Nephron (organoid): ENCODE measurements at regions not wholly inside any gene's neighbourhood (a gene's known extent, or its start where the extent isn't known, plus 50 kb on each side); places are given as distances from the start of the nearest gene placed in this dataset.
A peak's percentile ranks its signal among the peaks of the same experiment; 100 is the strongest.
"Not testable (repeated sequence)": the region's sequence is repeated elsewhere in the genome, so short reads cannot be mapped to it uniquely, and the experiment has no call there.

ENCODE experiments used
- H3K27ac Mint-ChIP-seq, 3 experiments: 2 replicates each; pipeline ENCODE4 v1.8.0; 2020; ENCODE audit warnings: mixed read lengths in 3 of 3, mild to moderate bottlenecking in 2 of 3, moderate library complexity in 1 of 3
- H3K27me3 Mint-ChIP-seq: 2 replicates; pipeline ENCODE4 v1.8.0; 2021; ENCODE audit warnings: low read depth, mild to moderate bottlenecking, moderate library complexity, mixed read lengths
- H3K36me3 Mint-ChIP-seq: 2 replicates; pipeline ENCODE4 v1.8.0; 2020; ENCODE audit warnings: low read depth, mixed read lengths
- H3K4me1 Mint-ChIP-seq: 2 replicates; pipeline ENCODE4 v1.8.0; 2020; ENCODE audit warnings: mixed read lengths
- H3K4me3 Mint-ChIP-seq, 3 experiments: 2 replicates each; pipeline ENCODE4 v1.8.0; 2020; ENCODE audit warnings: mild to moderate bottlenecking in 3 of 3, mixed read lengths in 3 of 3, moderate library complexity in 2 of 3
- H3K9me3 Mint-ChIP-seq: 2 replicates; pipeline ENCODE4 v1.8.0; 2020; ENCODE audit warnings: mixed read lengths
- CTCF ChIP-seq, 3 experiments: fragments of 200-600 bp; sonication (generic); IDR thresholded peaks; one replicate each; pipeline ENCODE4 v1.5.0; 2021; ENCODE audit warnings: antibody characterized with exemption in 3 of 3; ENCODE audit not compliant: unreplicated experiment in 3 of 3

GRCh38 chr1:64348961-64349648 lies 120.8 kb upstream of the CACHD1 start:
- Mint-ChIP-seq H3K4me3 (no peak overlapping the region), H3K9me3 (no peaks in the 10 kb centered on the region), H3K27me3 (peaks cover 11% of the 10 kb centered on the region), H3K4me1 (no peaks in the 10 kb centered on the region), H3K27ac (no peak overlapping the region), H3K36me3 (no peaks in the 10 kb centered on the region)
- no peak for TF ChIP-seq CTCF (IDR thresholded peaks at IDR 0.05; ENCODE audit: unreplicated experiment in 3 of 3)

DNA sequence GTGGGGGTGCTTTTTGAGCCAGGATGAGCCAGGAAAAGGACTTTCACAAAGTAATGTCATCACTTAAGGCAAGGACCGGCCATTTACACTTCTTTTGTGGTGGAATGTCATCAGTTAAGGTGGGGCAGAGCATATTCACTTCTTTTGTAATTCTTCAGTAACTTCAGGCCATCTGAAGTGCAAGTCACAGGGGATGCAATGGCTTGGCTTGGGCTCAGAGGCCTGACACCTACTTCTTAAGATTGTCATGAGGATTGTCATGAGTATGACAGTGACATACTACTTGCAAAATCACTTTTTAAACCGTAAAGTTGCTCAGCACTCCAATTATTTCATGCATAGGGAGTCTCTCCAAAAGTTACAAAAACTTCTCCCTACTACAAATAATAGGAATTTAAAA lies 114.4 kb upstream of the CACHD1 start:
- Mint-ChIP-seq H3K27me3 (peaks cover 16% of the 10 kb centered on the region), H3K4me1 (peaks cover 13% of the 10 kb centered on the region)
- H3K9me3 Mint-ChIP-seq, H3K36me3 Mint-ChIP-seq, H3K4me3 Mint-ChIP-seq, H3K27ac Mint-ChIP-seq: not testable (repeated sequence)

DNA sequence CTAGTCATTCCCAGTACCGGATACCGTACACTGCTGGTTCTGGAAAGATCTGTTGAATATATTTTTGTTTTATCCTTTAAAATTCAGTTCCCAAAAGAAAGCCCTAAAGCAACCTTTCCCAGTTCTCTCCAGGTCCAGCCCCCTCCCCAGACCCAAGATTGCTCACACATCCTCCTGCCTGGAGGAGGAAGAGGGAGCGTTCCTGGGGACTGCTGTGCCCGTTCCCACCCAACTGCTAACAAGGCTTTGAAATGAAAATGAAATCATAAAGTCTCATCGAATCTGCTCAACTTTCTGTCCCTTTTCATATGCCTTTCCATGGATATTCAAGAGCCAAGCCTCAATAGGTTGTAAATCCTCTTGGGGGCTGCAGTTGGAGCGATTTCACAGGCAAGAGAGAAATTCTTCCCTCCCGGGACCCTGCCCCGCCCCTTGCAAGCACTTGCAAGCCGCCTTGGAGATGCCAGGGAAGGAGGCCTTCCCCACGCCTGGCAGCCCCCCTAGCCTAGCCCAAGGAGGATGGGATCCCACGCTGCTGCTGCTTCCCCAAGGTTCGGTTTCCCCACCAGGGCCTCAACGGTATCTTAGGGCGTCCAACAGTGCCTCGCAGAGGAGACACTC lies 113.2 kb upstream of the CACHD1 start:
- Mint-ChIP-seq H3K4me1 (peaks cover 13% of the 10 kb centered on the region), H3K4me3 (no peak overlapping the region), H3K27ac (no peak overlapping the region), H3K36me3 (no peaks in the 10 kb centered on the region), H3K9me3 (no peaks in the 10 kb centered on the region), H3K27me3 (peaks cover 16% of the 10 kb centered on the region)
- TF ChIP-seq CTCF (IDR thresholded peaks at IDR 0.05; ENCODE audit: unreplicated experiment in 3 of 3) = no peak

- Mint-ChIP-seq H3K4me1 (peaks cover 13% of the 10 kb centered on the region), H3K27me3 (peaks cover 16% of the 10 kb centered on the region), H3K9me3 (no peaks in the 10 kb centered on the region), H3K4me3 (no peak overlapping the region), H3K27ac (peak overlapping the region in 1 of 3 experiments; percentile 27), H3K36me3 (no peaks in the 10 kb centered on the region)
- TF ChIP-seq CTCF (IDR thresholded peaks at IDR 0.05; ENCODE audit: unreplicated experiment in 3 of 3) = no peak
Measured at GRCh38 chr1:64357422-64357821, 112.5 kb upstream of the CACHD1 start.

- Mint-ChIP-seq H3K36me3 (no peaks in the 10 kb centered on the region), H3K9me3 (no peaks in the 10 kb centered on the region), H3K27me3 (peaks cover 13% of the 10 kb centered on the region), H3K4me3 (no peak overlapping the region), H3K4me1 (peaks cover 13% of the 10 kb centered on the region), H3K27ac (no peak overlapping the region)
- TF ChIP-seq CTCF (IDR thresholded peaks at IDR 0.05; ENCODE audit: unreplicated experiment in 3 of 3) = no peak
Measured at GRCh38 chr1:64358692-64359091, 111.2 kb upstream of the CACHD1 start.

DNA sequence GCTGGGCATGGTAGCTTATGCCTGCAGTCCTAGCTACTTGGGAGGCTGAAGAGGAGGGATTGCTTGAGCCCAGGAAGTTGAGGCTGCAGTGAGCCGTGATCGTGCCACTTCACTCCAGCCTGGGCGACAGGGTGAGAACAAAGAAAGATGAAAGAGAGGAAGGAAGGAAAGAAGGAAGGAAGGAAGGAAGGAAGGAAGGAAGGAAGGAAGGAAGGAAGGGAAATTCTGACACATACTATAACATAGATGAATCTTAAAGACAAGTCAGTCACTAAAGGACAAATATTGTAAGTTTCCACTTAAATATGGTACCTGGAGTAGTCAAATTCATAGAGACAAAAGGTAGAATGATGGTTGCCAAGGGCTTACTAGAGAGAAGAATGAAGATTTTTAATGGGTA lies 108.0 kb upstream of the CACHD1 start:
- peaks cover 10% of the 10 kb centered on the region for H3K4me1 Mint-ChIP-seq
- TF ChIP-seq CTCF (IDR thresholded peaks at IDR 0.05; ENCODE audit: unreplicated experiment in 3 of 3) = no peak
- no peaks in the 10 kb centered on the region for H3K9me3 Mint-ChIP-seq
- peaks cover 3% of the 10 kb centered on the region for H3K27me3 Mint-ChIP-seq
- no peaks in the 10 kb centered on the region for H3K36me3 Mint-ChIP-seq
- no peak overlapping the region for H3K4me3 Mint-ChIP-seq
- no peak overlapping the region for H3K27ac Mint-ChIP-seq
